CD4-positive, alpha-beta memory T cell (primary cell): ENCODE measurements at regions not wholly inside any gene's neighbourhood (a gene's known extent, or its start where the extent isn't known, plus 50 kb on each side); places are given as distances from the start of the nearest gene placed in this dataset.

Source experiments
- CTCF ChIA-PET: fragments of 350-600 bp; sonication (Branson Sonifier 250); formaldehyde crosslinking; loops from one replicate; lab custom pipeline; 2021; ENCODE audit warnings: inconsistent platforms; ENCODE audit not compliant: partially characterized antibody; lab: Charles Lee
- POLR2A ChIA-PET: fragments of 350-600 bp; sonication (Branson Sonifier 250); formaldehyde crosslinking; loops from one replicate; lab custom pipeline; 2021; ENCODE audit not compliant: partially characterized antibody; lab: Charles Lee
- DNase-seq, 5 donors: peaks; one replicate each; pipeline versions ENCODE4 v3.0.0 to v3.0.0-alpha.2; 2020 to 2022; ENCODE audit warnings: mixed read lengths in 1 of 5
- H3K27ac ChIP-seq: one replicate; pipeline ENCODE4 v1.7.0; 2013; ENCODE audit warnings: low read depth, low read length
- H3K27me3 ChIP-seq: 2 replicates; pipeline ENCODE4 v1.7.0; 2013; ENCODE audit warnings: mild to moderate bottlenecking, low read length, moderate library complexity; ENCODE audit not compliant: insufficient read depth
- H3K36me3 ChIP-seq: 2 replicates; pipeline ENCODE4 v1.7.0; 2013; ENCODE audit warnings: mild to moderate bottlenecking, low read length, moderate library complexity; ENCODE audit not compliant: insufficient read depth
- H3K4me1 ChIP-seq: 2 replicates; pipeline ENCODE4 v1.7.0; 2013; ENCODE audit warnings: mild to moderate bottlenecking, low read length, moderate library complexity; ENCODE audit not compliant: insufficient read depth
- H3K4me3 ChIP-seq, 2 donors: one replicate each; pipeline ENCODE4 v1.7.0; 2013; ENCODE audit warnings: low read length in 2 of 2, mild to moderate bottlenecking in 1 of 2
- H3K9me3 ChIP-seq, 2 donors: one replicate each; pipeline ENCODE4 v1.7.0; 2013; ENCODE audit warnings: low read length in 2 of 2, control low read depth in 1 of 2; ENCODE audit not compliant: control insufficient read depth in 1 of 2
- H3K27ac Mint-ChIP-seq, 7 donors: one replicate each; pipeline ENCODE4 v1.8.0; 2020 to 2021; ENCODE audit warnings: mixed read lengths in 7 of 7, mild to moderate bottlenecking in 6 of 7, inconsistent platforms in 3 of 7, moderate library complexity in 3 of 7
- H3K27me3 Mint-ChIP-seq, 2 donors: one replicate each; pipeline ENCODE4 v1.8.0; 2020 to 2021; ENCODE audit warnings: mixed read lengths in 2 of 2
- H3K36me3 Mint-ChIP-seq, 2 donors: one replicate each; pipeline ENCODE4 v1.8.0; 2020 to 2021; ENCODE audit warnings: mixed read lengths in 2 of 2, inconsistent platforms in 1 of 2, mild to moderate bottlenecking in 1 of 2
- H3K4me1 Mint-ChIP-seq, 4 donors: one replicate each; pipeline ENCODE4 v1.8.0; 2020 to 2021; ENCODE audit warnings: mixed read lengths in 4 of 4, mild to moderate bottlenecking in 1 of 4
- H3K4me3 Mint-ChIP-seq, 8 donors: one replicate each; pipeline ENCODE4 v1.8.0; 2020 to 2021; ENCODE audit warnings: mixed read lengths in 8 of 8, mild to moderate bottlenecking in 7 of 8, moderate library complexity in 6 of 8, inconsistent platforms in 3 of 8
- H3K9me3 Mint-ChIP-seq, 8 donors: one replicate each; pipeline ENCODE4 v1.8.0; 2020 to 2021; ENCODE audit warnings: mixed read lengths in 8 of 8, mild to moderate bottlenecking in 5 of 8, inconsistent platforms in 3 of 8, moderate library complexity in 1 of 8
- intact Hi-C: fragments of 100-400 bp; cut with micrococcal nuclease; formaldehyde crosslinking; loops from one replicate; pipeline ENCODE4 v1.15.1; 2023

DNA sequence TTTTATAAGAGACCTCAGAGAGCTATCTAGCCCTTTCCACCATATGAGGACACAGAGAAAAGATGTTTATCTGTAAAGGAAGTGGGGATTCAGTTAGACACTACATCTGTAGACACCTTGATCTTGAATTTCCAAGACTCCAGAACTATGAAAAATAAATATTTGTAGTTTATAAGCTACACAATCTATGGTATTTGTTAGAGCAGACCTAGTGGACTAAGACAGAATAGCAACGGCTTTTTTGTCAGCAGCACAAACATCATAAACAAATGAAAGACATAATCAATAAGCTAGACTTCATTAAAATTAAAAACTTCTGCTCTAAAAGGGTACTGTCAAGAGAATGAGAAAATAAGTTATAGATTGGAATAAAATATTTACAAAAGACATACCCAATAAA, 810.1 kb downstream of the FSCB start:
- no peak overlapping the region for H3K4me3 Mint-ChIP-seq
- Histone ChIP-seq H3K9me3 (no peaks in the 10 kb centered on the region), H3K27ac (no peak overlapping the region), H3K4me1 (no peaks in the 10 kb centered on the region), H3K27me3 (no peaks in the 10 kb centered on the region), H3K36me3 (no peaks in the 10 kb centered on the region), H3K4me3 (no peak overlapping the region)
- H3K9me3 Mint-ChIP-seq = peaks cover 0 to 12% (median 5%) of the 10 kb centered on the region in 8 donors
- no peaks in the 10 kb centered on the region for H3K27me3 Mint-ChIP-seq
- DNase-seq = no peak
- intact Hi-C loops = no loop called here
- no peaks in the 10 kb centered on the region for H3K4me1 Mint-ChIP-seq
- H3K27ac Mint-ChIP-seq = no peak overlapping the region
- POLR2A ChIA-PET = no interaction called here
- no peaks in the 10 kb centered on the region for H3K36me3 Mint-ChIP-seq
- CTCF ChIA-PET = no interaction called here

DNA sequence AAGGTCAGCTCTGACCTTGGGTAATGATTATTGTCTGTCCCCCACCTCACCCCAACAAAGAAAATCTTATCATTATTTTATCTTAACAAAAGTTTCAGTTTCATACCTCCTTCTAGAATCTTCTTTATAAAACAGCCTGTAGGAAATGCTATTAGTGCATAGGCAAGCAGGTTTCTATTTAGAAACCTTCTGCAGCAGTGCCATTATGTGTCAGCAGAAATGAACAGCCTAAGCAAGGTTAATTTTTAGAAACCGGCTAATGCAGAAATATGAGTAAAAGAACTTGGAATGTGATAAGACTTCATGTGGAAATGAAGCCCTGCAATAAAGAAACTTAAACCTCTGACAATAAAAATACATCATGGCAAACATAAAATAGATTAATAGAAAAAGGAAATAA, 814.4 kb downstream of the FSCB start:
- CTCF ChIA-PET = no interaction called here
- intact Hi-C loops = no loop called here

DNA sequence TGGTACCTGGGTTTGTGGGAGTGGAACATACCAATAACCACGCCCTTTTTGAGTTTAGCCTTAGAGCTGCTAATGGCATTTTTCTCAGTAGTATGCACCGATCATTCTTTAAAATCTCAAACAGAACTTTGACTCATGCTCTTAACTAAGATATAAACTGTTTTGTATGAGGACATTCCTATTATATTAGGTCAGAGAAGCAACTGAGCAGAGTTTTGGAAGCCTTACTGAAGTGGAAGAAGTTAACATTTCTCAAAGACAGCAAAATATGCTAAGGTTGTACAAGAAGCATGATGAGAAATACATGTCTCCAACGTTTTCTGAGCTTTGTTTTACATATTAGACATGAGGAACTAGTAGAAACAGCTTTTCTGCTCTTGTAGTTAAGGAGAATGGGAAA, 819.2 kb downstream of the FSCB start:
- Histone ChIP-seq H3K4me1 (no peaks in the 10 kb centered on the region), H3K27me3 (no peaks in the 10 kb centered on the region), H3K36me3 (no peaks in the 10 kb centered on the region), H3K9me3 (no peaks in the 10 kb centered on the region), H3K4me3 (no peak overlapping the region), H3K27ac (no peak overlapping the region)
- Mint-ChIP-seq H3K36me3 (no peaks in the 10 kb centered on the region), H3K4me1 (no peaks in the 10 kb centered on the region), H3K9me3 (peaks cover 0 to 9% (median 1%) of the 10 kb centered on the region in 8 donors), H3K27me3 (no peaks in the 10 kb centered on the region), H3K27ac (no peak overlapping the region), H3K4me3 (peak overlapping the region in 1 of 8 donors; percentile 16)
- intact Hi-C loops = no loop called here
- ChIA-PET CTCF (no interaction called here), POLR2A (no interaction called here)
- no peak for DNase-seq

More for the DNA sequence above, 814.4 kb downstream of the FSCB start:
- no peaks in the 10 kb centered on the region for H3K9me3 ChIP-seq
- Mint-ChIP-seq H3K27ac (no peak overlapping the region), H3K9me3 (peaks cover 0 to 7% (median 3%) of the 10 kb centered on the region in 8 donors), H3K4me1 (no peaks in the 10 kb centered on the region), H3K27me3 (no peaks in the 10 kb centered on the region), H3K36me3 (no peaks in the 10 kb centered on the region), H3K4me3 (peak overlapping the region in 1 of 8 donors; percentile 48)
- DNase-seq = no peak
- H3K27ac ChIP-seq = no peak overlapping the region
- no peaks in the 10 kb centered on the region for H3K4me1 ChIP-seq
- H3K4me3 ChIP-seq = no peak overlapping the region
- no peaks in the 10 kb centered on the region for H3K27me3 ChIP-seq
- POLR2A ChIA-PET = no interaction called here
- no peaks in the 10 kb centered on the region for H3K36me3 ChIP-seq

DNA sequence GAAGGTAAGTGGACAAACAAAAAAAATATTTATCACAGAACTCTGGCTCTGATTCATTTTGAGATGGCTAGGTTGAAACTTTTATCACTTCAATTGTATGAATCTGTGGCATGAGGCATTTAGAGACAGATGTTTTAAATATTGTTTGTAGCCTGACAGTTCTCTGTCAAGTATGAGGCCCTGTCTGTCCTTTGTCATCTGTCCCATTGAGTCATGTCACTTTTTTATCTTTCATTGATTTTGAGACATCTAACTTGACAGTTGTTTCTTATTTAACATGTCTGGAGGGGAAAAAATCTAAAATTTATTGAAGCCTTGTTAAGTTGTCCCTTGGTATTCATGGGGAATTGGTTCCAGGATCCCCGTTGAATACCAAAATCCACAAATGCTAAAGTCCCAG, 829.5 kb downstream of the FSCB start:
- no peaks in the 10 kb centered on the region for H3K4me1 ChIP-seq
- H3K27me3 ChIP-seq = no peaks in the 10 kb centered on the region
- Mint-ChIP-seq H3K27ac (no peak overlapping the region), H3K9me3 (peaks cover 0 to 4% (median 2%) of the 10 kb centered on the region in 8 donors), H3K4me1 (no peaks in the 10 kb centered on the region), H3K27me3 (no peaks in the 10 kb centered on the region), H3K4me3 (no peak overlapping the region), H3K36me3 (no peaks in the 10 kb centered on the region)
- intact Hi-C loops = no loop called here
- CTCF ChIA-PET = no interaction called here
- no peaks in the 10 kb centered on the region for H3K36me3 ChIP-seq
- no peak for DNase-seq
- no peaks in the 10 kb centered on the region for H3K9me3 ChIP-seq
- no peak overlapping the region for H3K4me3 ChIP-seq
- no peak overlapping the region for H3K27ac ChIP-seq
- POLR2A ChIA-PET = no interaction called here

DNA sequence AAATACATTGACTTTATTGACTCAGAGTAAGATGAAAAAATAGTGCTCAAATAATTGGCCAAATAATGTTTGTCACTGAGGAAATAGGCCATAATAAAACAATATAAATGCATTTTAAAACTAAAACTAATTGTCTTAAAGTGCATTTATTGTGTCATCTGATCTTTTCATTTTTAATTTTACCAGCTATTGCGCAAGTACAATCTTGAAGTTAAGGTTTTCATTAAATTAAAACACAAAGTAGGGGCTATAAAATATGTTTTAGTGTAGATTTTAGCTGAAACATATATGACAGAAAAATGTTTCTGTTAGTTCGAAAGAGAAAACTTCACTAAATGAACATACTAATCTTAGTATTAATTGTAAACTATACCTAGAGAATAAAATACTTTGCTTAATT, 832.8 kb downstream of the FSCB start:
- H3K27me3 ChIP-seq = no peaks in the 10 kb centered on the region
- H3K4me3 ChIP-seq = no peak overlapping the region
- Mint-ChIP-seq H3K36me3 (no peaks in the 10 kb centered on the region), H3K9me3 (peaks cover 0 to 8% (median 2%) of the 10 kb centered on the region in 8 donors), H3K27ac (no peak overlapping the region), H3K4me1 (no peaks in the 10 kb centered on the region), H3K27me3 (no peaks in the 10 kb centered on the region), H3K4me3 (no peak overlapping the region)
- no peak for DNase-seq
- H3K36me3 ChIP-seq = no peaks in the 10 kb centered on the region
- no peaks in the 10 kb centered on the region for H3K4me1 ChIP-seq
- ChIA-PET CTCF (no interaction called here), POLR2A (no interaction called here)
- intact Hi-C loops = no loop called here
- no peak overlapping the region for H3K27ac ChIP-seq
- H3K9me3 ChIP-seq = no peaks in the 10 kb centered on the region

DNA sequence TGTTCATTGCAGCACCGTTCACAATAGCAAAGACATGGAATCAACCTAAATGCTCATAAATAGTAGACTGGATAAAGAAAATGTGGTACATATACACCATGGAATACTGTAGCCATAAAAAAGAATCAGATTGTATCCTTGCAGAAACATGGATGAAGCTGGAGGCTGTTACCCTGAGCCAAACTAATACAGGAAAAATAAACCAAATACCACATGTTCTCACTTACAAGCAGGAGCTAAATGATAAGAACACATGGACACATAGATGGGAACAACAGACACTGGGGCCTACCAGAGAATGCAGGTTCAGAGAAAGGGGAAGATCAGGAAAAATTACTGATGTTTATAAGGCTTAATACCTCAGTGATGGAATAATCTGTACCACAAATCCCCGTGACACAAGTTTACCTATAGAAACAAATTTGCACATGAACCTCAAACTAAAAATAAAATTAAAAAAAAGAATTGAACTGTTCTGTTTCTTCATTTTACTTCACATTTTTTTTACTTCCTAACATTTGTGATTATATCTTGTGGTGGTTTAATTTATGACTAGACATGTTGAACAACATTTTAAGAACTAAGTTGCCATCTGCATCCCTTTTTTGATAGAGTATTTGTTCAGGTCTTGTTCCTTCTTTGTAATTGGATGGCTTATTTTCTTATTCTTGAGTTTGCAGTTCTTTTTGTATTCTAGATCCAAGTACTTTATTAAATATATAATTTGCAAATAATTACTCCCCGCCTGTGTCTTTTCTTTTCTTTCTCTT, 835.2 kb downstream of the FSCB start:
- no peak for DNase-seq
- peaks cover 0 to 22% (median 7%) of the 10 kb centered on the region in 8 donors for H3K9me3 Mint-ChIP-seq
- Histone ChIP-seq H3K27me3 (no peaks in the 10 kb centered on the region), H3K36me3 (no peaks in the 10 kb centered on the region), H3K4me1 (no peaks in the 10 kb centered on the region), H3K27ac (no peak overlapping the region), H3K9me3 (no peaks in the 10 kb centered on the region), H3K4me3 (no peak overlapping the region)
- H3K4me1 Mint-ChIP-seq = no peaks in the 10 kb centered on the region
- intact Hi-C loops = no loop called here
- no peak overlapping the region for H3K4me3 Mint-ChIP-seq
- POLR2A ChIA-PET = no interaction called here
- H3K27me3 Mint-ChIP-seq = no peaks in the 10 kb centered on the region
- CTCF ChIA-PET = no interaction called here
- H3K27ac Mint-ChIP-seq = no peak overlapping the region
- H3K36me3 Mint-ChIP-seq = no peaks in the 10 kb centered on the region

DNA sequence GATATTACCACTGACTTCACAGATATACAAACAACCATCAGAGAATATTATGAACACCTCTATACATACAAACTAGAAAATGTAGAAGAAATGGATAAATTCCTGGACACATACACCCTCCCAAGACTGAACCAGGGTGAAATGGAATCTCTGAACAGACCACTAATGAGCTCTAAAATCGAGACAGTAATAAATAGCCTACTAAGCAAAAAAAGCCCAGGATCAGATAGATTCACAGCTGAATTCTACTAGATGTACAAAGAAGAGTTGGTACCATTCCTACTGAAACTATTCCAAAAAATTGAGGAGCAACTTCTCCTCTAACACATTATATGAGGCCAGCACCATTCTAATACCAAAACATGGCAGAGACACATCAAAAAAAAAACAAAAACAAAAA, 837.7 kb downstream of the FSCB start:
- no peak overlapping the region for H3K4me3 Mint-ChIP-seq
- no peaks in the 10 kb centered on the region for H3K9me3 ChIP-seq
- H3K4me3 ChIP-seq = no peak overlapping the region
- H3K27ac ChIP-seq = no peak overlapping the region
- H3K27me3 ChIP-seq = no peaks in the 10 kb centered on the region
- no peaks in the 10 kb centered on the region for H3K27me3 Mint-ChIP-seq
- peaks cover 2 to 24% (median 12%) of the 10 kb centered on the region in 8 donors for H3K9me3 Mint-ChIP-seq
- CTCF ChIA-PET = no interaction called here
- H3K36me3 ChIP-seq = no peaks in the 10 kb centered on the region
- no peak for DNase-seq
- no peaks in the 10 kb centered on the region for H3K36me3 Mint-ChIP-seq
- intact Hi-C loops = no loop called here
- no peaks in the 10 kb centered on the region for H3K4me1 ChIP-seq
- no peaks in the 10 kb centered on the region for H3K4me1 Mint-ChIP-seq
- H3K27ac Mint-ChIP-seq = no peak overlapping the region
- POLR2A ChIA-PET = no interaction called here
